Astrocyte (in vitro differentiated cells and primary cell): ENCODE measurements at regions not wholly inside any gene's neighbourhood (a gene's known extent, or its start where the extent isn't known, plus 50 kb on each side); places are given as distances from the start of the nearest gene placed in this dataset.

ENCODE experiments used
- DNase-seq: peaks from one replicate; pipeline ENCODE4 v3.0.0-alpha.2; 2010; ENCODE audit warnings: low read depth
- FAIRE-seq: peaks from 2 replicates; lab custom pipeline; 2011; peaks lifted over from hg19 to GRCh38; lab: Jason Lieb, UNC
- H2AFZ ChIP-seq: 2 replicates; pipeline ENCODE4 v1.6.0; 2012; ENCODE audit warnings: low read depth, low read length, inconsistent platforms
- H3K27ac ChIP-seq: 2 replicates; pipeline ENCODE4 v1.5.1; 2011; ENCODE audit warnings: low read depth, low read length, inconsistent platforms
- H3K27me3 ChIP-seq: 2 replicates; pipeline ENCODE4 v1.6.0; 2011; ENCODE audit warnings: low read length, inconsistent platforms; ENCODE audit not compliant: insufficient read depth
- H3K36me3 ChIP-seq: 2 replicates; pipeline ENCODE4 v1.5.1; 2011; ENCODE audit warnings: low read length, inconsistent platforms; ENCODE audit not compliant: insufficient read depth
- H3K4me1 ChIP-seq: 2 replicates; pipeline ENCODE4 v1.5.1; 2011; ENCODE audit warnings: low read length, inconsistent platforms; ENCODE audit not compliant: insufficient read depth
- H3K4me2 ChIP-seq: 2 replicates; pipeline ENCODE4 v1.6.0; 2012; ENCODE audit warnings: low read length, inconsistent platforms
- H3K4me3 ChIP-seq: 2 replicates; pipeline ENCODE4 v1.5.1; 2011; ENCODE audit warnings: low read depth, mild to moderate bottlenecking, low read length, inconsistent platforms; ENCODE audit not compliant: insufficient read depth
- H3K79me2 ChIP-seq: 2 replicates; pipeline ENCODE4 v1.6.0; 2012; ENCODE audit warnings: mild to moderate bottlenecking, low read length, inconsistent platforms; ENCODE audit not compliant: insufficient read depth
- H3K9ac ChIP-seq: 2 replicates; pipeline ENCODE4 v1.6.0; 2012; ENCODE audit warnings: mild to moderate bottlenecking, low read length, inconsistent platforms
- H3K9me3 ChIP-seq: 2 replicates; pipeline ENCODE4 v1.5.1; 2012; ENCODE audit warnings: low read depth, mild to moderate bottlenecking, low read length, inconsistent platforms; ENCODE audit not compliant: insufficient read depth
- H4K20me1 ChIP-seq: 2 replicates; pipeline ENCODE4 v1.6.0; 2012; ENCODE audit warnings: low read length, inconsistent platforms; ENCODE audit not compliant: insufficient read depth
- H3K27ac Mint-ChIP-seq: one replicate; pipeline ENCODE4 v1.8.0; 2021; ENCODE audit warnings: mild to moderate bottlenecking, mixed read lengths; ENCODE audit not compliant: unreplicated experiment
- H3K27me3 Mint-ChIP-seq: one replicate; pipeline ENCODE4 v1.8.0; 2021; ENCODE audit warnings: low read depth, mixed read lengths; ENCODE audit not compliant: unreplicated experiment
- H3K36me3 Mint-ChIP-seq: one replicate; pipeline ENCODE4 v1.8.0; 2021; ENCODE audit warnings: low read depth, mixed read lengths; ENCODE audit not compliant: unreplicated experiment
- H3K4me1 Mint-ChIP-seq: one replicate; pipeline ENCODE4 v1.8.0; 2021; ENCODE audit warnings: low read depth, mixed read lengths; ENCODE audit not compliant: unreplicated experiment
- H3K4me3 Mint-ChIP-seq: one replicate; pipeline ENCODE4 v1.8.0; 2021; ENCODE audit warnings: mild to moderate bottlenecking, moderate library complexity, mixed read lengths; ENCODE audit not compliant: unreplicated experiment
- H3K9me3 Mint-ChIP-seq: one replicate; pipeline ENCODE4 v1.8.0; 2021; ENCODE audit warnings: mild to moderate bottlenecking, mixed read lengths; ENCODE audit not compliant: unreplicated experiment
- CTCF ChIP-seq: IDR thresholded peaks from 2 replicates; pipeline ENCODE4 v1.5.1; 2011; ENCODE audit warnings: low read depth, mild to moderate bottlenecking, inconsistent platforms, low read length, moderate library complexity; ENCODE audit not compliant: insufficient read depth
- EZH2 ChIP-seq: IDR thresholded peaks from 2 replicates; pipeline ENCODE4 v1.6.1; 2012; ENCODE audit warnings: mild to moderate bottlenecking, low read length, inconsistent platforms; ENCODE audit not compliant: insufficient read depth

GRCh38 chr22:48177631-48178030 is 1415.2 kb downstream of the TBC1D22A start:
- H3K4me3 ChIP-seq = no peak overlapping the region
- FAIRE-seq (no peak), DNase-seq (no peak)
- H4K20me1 ChIP-seq = no peaks in the 10 kb centered on the region
- H3K27me3 ChIP-seq = no peaks in the 10 kb centered on the region
- no peak overlapping the region for H2AFZ ChIP-seq
- H3K9me3 ChIP-seq = no peaks in the 10 kb centered on the region
- H3K9me3 Mint-ChIP-seq = no peaks in the 10 kb centered on the region
- no peaks in the 10 kb centered on the region for H3K4me1 Mint-ChIP-seq
- H3K36me3 ChIP-seq = no peaks in the 10 kb centered on the region
- H3K4me3 Mint-ChIP-seq = no peak overlapping the region
- H3K36me3 Mint-ChIP-seq = no peaks in the 10 kb centered on the region
- no peak overlapping the region for H3K4me2 ChIP-seq
- H3K27ac Mint-ChIP-seq = no peak overlapping the region
- no peak overlapping the region for H3K9ac ChIP-seq
- TF ChIP-seq CTCF = no peak
- TF ChIP-seq EZH2 = no peak
- H3K79me2 ChIP-seq = no peaks in the 10 kb centered on the region
- no peaks in the 10 kb centered on the region for H3K4me1 ChIP-seq
- H3K27ac ChIP-seq = no peak overlapping the region
- peaks cover 49% of the 10 kb centered on the region for H3K27me3 Mint-ChIP-seq

- no peak overlapping the region for H3K27ac ChIP-seq
- H3K36me3 Mint-ChIP-seq = no peaks in the 10 kb centered on the region
- H3K4me3 Mint-ChIP-seq = no peak overlapping the region
- H3K4me1 ChIP-seq = no peaks in the 10 kb centered on the region
- H3K4me3 ChIP-seq = no peak overlapping the region
- no peak overlapping the region for H2AFZ ChIP-seq
- peaks cover under 1% of the 10 kb centered on the region for H3K9me3 ChIP-seq
- TF ChIP-seq CTCF = no peak
- TF ChIP-seq EZH2 = no peak
- no peak overlapping the region for H3K27ac Mint-ChIP-seq
- no peak overlapping the region for H3K9ac ChIP-seq
- no peaks in the 10 kb centered on the region for H3K79me2 ChIP-seq
- no peak overlapping the region for H3K4me2 ChIP-seq
- no peaks in the 10 kb centered on the region for H3K9me3 Mint-ChIP-seq
- no peaks in the 10 kb centered on the region for H3K27me3 ChIP-seq
- H3K36me3 ChIP-seq = no peaks in the 10 kb centered on the region
- H4K20me1 ChIP-seq = no peaks in the 10 kb centered on the region
- H3K27me3 Mint-ChIP-seq = peaks cover 60% of the 10 kb centered on the region
- no peaks in the 10 kb centered on the region for H3K4me1 Mint-ChIP-seq
- no peak for FAIRE-seq
- DNase-seq = no peak
Observed at GRCh38 chr22:48175721-48176120, 1413.3 kb downstream of the TBC1D22A start.

- no peak overlapping the region for H3K27ac ChIP-seq
- H3K4me3 ChIP-seq = no peak overlapping the region
- Mint-ChIP-seq H3K9me3 (no peaks in the 10 kb centered on the region), H3K4me3 (no peak overlapping the region), H3K4me1 (no peaks in the 10 kb centered on the region), H3K36me3 (no peaks in the 10 kb centered on the region), H3K27ac (no peak overlapping the region), H3K27me3 (peaks cover 67% of the 10 kb centered on the region)
- H4K20me1 ChIP-seq = no peaks in the 10 kb centered on the region
- H3K36me3 ChIP-seq = no peaks in the 10 kb centered on the region
- H3K9me3 ChIP-seq = peaks cover 2% of the 10 kb centered on the region
- no peaks in the 10 kb centered on the region for H3K27me3 ChIP-seq
- no peak overlapping the region for H2AFZ ChIP-seq
- DNase-seq (no peak), FAIRE-seq (no peak)
- no peak overlapping the region for H3K9ac ChIP-seq
- no peaks in the 10 kb centered on the region for H3K4me1 ChIP-seq
- H3K79me2 ChIP-seq = no peaks in the 10 kb centered on the region
- TF ChIP-seq CTCF (no peak), EZH2 (no peak)
- no peak overlapping the region for H3K4me2 ChIP-seq
Observed at GRCh38 chr22:48173773-48174160, 1411.3 kb downstream of the TBC1D22A start.
